HG03060 (cell line): ENCODE measurements at regions not wholly inside any gene's neighbourhood (a gene's known extent, or its start where the extent isn't known, plus 50 kb on each side); places are given as distances from the start of the nearest gene placed in this dataset.
"Not testable (repeated sequence)": the region's sequence is repeated elsewhere in the genome, so short reads cannot be mapped to it uniquely, and the experiment has no call there.

ENCODE experiments used
- ATAC-seq: cut with Tn5 transposase; IDR thresholded peaks from one replicate; pipeline ENCODE4 v1.9.1; 2021; ENCODE audit warnings: low read depth, moderate number of reproducible peaks; ENCODE audit not compliant: unreplicated experiment

DNA sequence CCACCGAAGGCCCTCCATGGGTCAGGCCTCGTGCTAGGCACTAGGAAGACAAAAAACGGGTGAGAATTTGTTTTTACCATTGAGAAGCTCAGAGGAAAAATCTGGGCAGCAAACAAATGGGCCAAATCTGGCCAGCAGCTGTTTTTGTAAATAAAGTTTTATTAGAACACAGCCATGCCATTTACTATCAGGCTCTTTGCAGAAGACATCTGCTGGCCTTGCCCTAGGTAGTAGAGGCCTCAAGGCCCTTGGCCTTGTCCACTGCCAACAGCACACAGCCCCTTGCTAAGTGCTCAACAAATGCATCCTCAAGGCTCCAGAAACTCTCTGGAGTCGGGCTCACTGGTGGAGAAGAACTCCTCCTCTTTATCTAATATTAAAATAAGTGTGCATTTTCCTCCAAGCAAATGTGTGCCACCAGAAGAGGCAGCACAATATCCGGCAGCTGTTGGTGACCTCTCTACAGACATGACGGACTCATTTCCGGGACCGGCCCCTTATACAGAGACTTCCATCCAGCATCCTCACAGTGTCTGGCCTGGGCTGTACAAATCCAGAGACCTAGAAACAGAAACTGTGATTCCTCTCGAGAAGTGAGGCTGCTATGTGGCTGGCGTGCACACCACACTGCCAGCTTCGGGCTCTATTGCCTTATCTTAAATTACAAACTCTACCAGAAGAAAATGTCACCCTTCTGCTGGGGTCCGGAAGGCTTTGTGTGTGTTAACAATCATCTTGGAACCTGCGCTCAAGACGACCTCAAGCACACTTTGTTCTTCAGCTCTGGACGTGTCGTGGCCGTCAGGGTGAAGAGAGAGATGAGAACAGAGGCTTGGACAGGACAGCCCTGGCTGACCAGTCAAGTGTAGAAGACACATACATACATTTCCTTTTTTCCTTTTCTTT is 203.9 kb downstream of the TOMM20 start:
- no peak for ATAC-seq

DNA sequence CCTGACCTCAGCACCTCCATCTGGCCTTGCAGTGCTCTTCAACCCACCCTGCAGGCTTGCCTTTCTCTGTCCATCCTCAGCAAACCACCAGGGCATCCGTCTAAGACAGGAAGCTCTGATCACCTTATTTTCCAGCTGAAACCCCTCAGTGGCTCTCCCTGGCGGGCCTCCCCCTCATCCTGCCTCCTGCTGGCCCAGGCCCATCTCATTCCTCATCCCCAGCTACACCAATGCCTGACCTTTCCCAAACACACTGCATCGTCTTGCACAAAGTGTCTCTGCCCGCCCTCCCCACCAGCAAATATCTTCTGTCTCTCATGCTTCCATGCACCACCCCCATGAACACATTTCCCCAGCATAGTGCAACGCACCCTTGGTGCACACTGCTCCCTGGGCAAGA is 205.0 kb downstream of the TOMM20 start:
- ATAC-seq = no peak

DNA sequence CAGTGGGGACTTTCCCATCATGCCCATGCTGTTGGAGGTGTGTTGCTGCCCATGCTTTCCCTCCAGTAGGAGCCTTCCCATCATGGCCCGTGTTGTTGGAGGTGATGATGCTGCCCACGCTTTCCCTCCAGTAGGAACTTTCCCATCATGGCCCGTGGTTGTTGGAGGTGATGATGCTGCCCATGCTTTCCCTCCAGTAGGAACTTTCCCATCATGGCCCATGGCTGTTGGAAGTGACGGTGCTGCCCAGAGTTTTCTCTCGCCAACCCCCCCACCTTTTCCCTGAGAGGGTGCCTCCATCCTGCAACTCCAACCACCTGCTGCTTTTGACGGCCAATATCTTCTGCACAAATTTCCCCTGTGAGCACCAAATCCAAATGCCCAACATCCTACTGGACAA is 205.7 kb downstream of the TOMM20 start:
- no peak for ATAC-seq

DNA sequence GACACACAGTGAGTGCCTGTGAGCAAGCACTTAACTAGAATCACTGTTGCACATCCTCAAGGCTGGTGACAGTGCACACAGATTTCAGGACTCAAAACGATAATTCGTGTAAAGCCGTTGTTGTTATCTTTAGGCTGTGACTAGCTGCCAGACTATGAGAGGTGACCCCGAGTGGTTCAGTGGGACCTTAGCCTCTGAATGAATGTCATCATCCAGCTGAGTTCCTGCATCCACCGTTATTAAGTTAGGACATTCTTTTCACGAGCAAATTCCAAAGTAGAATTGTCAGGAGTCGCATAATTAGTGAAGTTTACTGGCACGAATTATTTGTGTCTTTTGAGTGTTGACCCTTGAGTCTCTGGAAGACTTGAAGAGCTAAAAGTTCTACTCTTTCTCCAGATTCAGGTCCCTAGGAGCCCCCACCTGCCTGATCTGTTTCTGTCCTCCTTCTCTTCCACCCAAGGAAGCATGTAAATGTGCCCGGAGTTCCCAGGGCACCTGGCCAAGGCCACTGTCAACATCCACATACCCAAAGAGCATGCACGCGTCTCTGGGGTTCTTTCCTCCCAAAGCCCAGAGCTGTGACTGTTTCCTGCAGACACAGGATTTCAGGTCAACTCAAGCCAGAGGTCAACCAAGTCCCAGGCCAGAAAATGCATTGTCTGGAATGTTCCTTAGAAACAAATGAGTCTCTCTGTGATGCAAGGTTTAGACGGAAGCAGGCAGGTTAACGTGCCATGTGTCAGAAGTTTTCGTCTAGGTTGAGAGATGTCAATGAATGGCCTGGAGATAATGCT is 207.2 kb downstream of the TOMM20 start:
- no peak for ATAC-seq

- no peak for ATAC-seq
Measured at GRCh38 chr1:234920843-234921140, 207.8 kb downstream of the TOMM20 start.

- no peak for ATAC-seq
Measured at GRCh38 chr1:234920136-234920842, 208.3 kb downstream of the TOMM20 start.

GRCh38 chr1:234918961-234919761 is 209.5 kb downstream of the TOMM20 start:
- ATAC-seq = no peak

GRCh38 chr1:234918181-234918841 is 210.3 kb downstream of the TOMM20 start:
- ATAC-seq = no peak

DNA sequence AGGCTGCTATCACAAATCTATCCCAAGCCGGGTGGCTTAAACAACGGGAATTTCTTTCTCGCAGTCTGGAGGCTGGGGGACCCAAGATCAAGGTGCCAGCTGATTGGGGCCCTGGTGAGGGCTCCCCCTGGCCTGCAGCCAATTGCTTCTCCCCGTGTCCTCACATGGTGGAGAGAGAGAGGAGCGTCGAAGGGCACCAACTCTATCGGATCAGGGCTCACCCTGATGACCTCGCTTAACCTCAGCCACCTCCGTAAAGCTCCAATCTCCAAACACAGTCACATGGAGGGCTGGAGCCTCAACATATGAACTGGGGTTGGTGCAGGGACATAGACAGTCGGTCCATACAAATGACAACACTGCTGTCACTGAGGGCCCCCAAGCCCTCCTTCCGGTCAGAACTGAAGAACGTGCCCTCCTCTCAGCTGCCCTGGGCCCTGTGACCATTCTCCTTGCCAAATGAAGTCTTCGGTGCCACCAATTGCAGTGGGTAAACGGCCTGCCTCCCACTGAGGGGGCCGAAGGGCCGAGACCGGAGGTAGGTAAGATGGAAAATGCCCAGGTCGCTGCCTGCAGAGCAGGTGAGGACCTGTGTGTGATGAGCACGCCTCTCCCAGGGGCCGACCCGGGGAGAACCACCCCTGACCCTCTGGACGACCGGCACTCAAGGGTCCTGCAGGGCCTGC is 211.0 kb downstream of the TOMM20 start:
- no peak for ATAC-seq

DNA sequence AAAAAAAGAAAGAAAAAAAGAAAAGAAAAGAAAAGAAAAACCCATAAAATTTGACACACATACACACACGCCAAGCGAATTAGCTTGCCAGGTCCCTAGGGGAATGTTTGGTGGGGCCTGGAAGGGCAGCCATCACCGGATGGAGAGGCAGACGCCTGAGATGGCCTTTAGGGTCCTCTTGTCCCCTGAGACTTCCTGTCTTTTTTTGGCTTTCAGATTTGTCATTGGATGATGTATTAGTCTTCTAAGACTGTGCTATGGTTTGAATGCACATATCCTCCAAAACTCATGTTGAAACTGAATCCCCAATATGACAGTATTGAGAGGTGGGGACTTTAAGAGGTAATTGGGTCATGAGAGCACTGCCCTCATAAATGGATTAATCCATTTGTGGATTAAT is 211.8 kb downstream of the TOMM20 start:
- no peak for ATAC-seq

GRCh38 chr1:234915924-234916675 is 212.5 kb downstream of the TOMM20 start:
- no peak for ATAC-seq

DNA sequence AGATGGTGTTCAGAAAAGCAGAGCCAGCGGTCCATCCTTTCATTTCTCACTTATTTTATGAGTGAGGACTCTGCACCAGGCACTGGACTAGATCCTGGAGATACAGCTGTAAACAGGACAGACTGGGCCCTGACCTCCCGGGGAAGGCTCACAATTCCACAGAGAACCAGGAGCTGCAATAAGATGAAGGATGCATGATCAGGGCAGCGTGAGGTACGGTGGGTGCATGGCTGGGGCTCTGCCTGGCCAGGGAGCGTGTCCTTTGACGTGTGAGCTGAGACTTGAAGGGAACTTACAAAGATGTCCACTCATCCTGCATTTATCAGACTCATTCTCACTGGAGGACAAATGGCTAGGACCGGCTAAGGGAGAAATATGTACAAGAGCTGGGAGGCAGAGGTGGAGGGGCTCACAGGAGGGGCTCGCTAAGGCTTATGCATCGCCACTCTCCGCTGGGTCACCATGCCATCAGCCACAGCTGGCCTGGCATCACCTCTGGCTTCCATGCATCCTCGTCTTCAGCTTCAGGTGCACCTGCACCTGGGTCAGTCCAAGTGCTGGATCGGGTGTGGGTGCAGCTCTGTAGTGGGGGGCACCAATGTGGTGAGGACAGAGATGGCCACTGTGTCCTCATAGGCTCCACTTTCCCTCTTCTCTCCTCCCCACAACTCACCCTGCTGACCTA is 213.9 kb downstream of the TOMM20 start:
- no peak for ATAC-seq

GRCh38 chr1:234913771-234914170 is 214.9 kb downstream of the TOMM20 start:
- ATAC-seq = no peak

- no peak for ATAC-seq
Measured at GRCh38 chr1:234913278-234913649, 215.4 kb downstream of the TOMM20 start.

DNA sequence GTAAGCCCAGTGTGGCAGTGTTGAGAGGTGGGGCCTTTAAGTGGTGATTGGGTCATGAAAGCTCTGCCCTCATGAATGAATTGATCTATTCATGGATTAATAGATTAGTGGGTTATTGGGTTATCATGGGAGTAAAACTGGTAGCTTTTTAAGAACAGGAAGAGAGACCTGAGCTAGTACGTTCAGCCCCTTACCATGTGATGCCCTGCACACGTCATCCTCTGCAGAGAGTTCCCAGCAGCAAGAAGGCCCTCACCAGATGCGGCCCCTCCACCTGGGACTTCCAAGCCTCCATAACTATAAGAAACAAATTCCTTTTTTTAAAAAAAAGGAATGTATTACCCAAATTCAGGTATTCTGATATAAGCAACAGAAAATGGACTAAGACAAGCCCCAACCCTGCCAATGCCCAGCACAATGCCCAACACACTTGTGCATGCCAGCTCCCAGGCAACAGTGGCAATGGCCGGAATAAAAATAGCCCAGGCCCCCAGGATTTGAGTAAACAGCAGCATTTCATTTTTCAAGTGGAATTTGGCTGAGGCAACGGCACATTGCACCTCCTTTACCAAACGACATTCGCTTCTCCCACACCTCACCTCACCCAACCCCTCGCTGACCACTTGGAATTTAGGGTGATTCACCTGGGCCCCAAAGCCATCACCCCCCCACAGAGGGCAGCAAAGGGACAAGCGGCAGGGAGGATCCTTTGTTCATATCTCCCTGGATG is 215.9 kb downstream of the TOMM20 start:
- no peak for ATAC-seq

DNA sequence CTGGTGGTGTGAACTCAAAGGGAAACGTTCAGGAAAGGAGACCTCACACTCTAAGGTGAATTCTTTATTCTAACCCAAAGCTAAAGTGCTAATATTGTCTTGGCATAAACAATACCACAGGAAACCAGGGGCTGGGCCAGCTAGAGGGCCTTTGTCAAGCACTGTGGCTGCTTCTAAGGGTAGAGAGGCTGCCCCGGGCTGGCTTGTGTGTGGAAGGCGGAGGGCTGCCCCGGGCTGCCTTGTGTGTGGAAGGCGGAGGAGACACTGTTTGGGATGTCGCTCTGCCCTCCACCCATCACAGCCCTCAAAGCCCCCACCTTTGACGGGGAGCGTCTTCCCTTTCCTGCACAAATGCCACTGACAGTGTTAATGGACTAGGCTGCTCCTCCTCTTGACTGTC is 216.8 kb downstream of the TOMM20 start:
- no peak for ATAC-seq

GRCh38 chr1:234911136-234911535 is 217.5 kb downstream of the TOMM20 start:
- ATAC-seq = not testable (repeated sequence)
